ENCODE measurements at regions not wholly inside any gene's neighbourhood (a gene's known extent, or its start where the extent isn't known, plus 50 kb on each side); places are given as distances from the start of the nearest gene placed in this dataset.

DNA sequence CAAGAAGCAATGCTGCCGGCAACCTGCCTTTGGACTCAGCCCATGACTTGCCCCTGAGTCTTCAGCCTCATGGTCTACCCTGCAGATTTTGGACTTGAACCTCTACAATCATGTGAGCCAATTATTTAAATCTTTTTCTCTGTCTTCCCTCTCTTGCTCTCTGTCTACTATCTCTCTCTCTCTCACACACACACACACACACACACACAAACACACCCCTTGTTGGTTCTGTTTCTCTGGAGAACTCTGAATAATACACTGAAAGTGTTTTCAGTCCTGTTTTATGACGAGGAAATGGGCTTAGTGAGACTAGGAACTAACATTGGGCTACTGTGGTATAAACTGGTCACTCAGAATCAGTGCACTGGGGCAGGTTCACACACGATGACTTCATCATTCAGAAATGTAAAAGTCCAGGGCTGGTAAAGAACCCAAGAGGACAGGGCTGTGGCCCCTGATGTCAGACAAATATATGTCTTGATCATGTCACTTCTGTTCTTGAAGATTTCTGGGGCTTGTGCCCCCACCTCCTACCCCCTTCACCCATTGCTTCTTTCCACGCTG, 266.1 kb upstream of the SIX2 start:
- peak; percentile 52 to 67 for DNase-seq (ENCODE audit: low read depth in 2 of 2)

DNA sequence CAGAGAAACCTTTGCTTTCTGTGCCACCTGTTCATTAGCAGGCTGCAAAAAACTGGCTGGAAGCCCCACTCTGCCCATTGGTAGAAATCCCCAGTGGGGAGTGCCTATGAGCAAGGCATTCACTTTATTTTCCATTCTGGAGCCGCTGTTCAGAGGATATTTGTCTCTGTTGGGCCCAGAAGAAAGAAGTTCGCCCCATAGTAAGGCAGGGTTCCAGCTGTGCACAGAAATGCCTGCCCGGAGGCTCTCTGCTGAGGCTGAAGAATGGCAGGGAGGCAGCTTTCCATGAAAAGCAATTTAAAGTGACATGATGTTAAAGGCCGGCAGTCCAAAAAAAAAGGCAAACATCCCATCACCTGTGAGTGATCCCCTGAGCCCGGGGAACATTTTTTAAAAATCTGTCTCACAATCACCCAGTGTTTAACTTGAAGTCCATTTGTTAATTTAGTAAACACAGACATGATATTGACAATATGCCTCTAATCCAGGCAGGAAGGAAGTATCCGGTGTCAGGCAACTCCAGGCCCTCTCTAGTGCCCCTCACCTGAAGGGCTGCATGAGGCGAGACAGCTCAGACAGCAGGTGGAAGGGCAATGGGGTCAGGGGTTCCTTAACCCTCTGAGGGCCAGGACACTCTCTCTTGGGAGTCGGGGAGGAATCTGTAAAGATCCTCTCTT, 265.1 kb upstream of the SIX2 start:
- no peak for DNase-seq (ENCODE audit: low read depth in 2 of 2)

DNA sequence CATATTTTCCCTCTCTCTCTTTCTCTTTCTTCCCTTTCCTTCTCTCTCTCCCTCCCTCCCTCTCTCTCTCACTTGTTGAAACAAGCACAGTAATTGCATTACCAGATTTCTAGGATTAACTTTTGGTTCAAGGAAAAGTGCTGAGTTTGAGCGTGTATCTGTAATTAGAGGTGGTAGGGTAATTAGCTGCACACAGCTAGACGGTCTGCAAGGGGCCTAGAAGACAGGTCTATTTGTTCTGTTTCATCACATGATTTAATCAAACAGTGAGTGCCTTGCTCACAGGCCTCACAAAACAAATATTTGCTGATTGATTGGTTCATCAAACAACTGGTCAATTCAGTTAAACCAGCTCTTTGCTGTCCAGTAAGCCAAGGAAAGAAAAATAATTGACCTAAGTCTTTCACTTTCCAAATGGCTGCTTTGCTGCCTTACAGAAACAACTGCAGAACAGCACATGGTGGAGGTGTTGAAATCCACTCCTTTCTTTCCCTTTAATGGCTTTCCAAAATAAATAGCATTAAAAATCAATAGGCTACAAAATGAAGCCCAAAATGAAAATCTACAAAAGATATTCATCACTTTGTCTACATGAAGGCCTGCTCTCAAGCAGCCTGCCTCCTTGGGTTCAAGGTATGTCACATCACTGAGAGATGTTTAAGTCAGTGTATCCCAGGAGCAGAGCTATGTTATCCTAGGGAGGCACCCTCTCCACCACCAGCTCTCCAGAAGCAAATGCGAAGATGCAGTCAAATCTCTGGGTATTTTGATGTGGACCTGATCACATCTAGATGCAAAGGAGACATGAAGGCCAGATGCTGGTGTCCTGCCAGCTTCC, 264.4 kb upstream of the SIX2 start:
- no peak for DNase-seq (ENCODE audit: low read depth in 2 of 2)

DNA sequence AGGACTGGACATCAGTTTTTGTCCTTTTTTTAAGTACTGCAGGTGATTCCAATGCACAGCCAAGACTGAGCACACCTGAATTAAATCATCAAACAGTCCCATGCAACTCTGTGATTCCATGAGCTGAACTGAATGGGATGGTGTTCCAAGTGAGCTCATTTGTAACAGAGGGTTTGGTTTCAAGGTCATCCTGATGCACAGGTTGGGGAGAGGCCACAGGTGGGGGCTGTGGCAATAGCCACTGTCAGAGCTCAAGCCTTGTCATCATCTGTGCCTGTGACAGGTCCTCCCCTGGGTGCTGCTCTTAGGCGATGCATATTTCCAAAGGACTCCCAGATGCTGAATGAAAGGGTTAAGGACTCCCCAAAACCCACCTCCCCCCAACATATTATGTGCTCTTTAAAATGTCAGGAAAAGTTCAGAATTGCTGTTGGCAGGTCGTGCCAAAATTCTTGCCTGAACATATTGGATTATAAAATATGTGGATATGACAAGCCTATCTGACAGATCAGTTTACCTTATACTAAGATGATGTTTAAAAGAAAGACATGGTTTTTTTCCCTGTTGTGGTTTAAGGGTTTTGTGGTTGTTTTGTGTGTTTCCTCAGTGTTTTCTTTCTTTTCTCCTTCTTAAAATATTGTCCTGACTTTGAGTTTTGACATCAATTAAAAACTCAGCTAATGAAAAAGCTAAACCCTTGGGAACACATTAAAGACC, 263.5 kb upstream of the SIX2 start:
- no peak for DNase-seq (ENCODE audit: low read depth in 2 of 2)

DNA sequence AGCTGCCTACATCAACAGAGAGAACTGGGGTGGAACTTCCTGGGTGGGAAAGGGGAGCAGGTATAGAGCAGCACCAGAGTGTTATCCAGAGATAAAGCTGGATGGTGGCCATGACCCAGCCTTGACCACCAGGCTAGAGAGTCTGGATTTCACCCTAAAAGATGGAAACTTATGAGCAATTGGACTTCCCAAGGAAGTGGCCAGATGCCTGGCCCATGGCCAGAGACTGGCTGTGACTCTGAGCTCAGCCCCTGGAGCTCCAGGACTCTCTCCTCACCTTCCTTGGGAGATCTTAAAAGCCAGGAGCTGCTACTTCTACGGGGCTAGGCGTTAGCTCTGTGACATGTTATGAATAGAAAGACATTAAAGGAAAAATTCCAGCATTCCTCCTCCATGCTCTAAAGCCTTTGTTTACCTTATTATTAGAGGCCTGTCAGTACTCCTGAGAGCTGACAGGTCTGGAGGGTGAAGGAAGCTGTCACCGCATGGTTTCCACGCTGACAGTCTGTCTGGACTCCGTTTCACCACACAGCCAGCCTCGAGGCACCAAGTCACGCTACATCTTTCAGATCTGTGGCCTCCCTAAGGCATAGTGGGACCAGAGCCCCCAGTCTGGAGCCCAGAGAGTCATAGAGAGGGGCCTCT, 260.0 kb upstream of the SIX2 start:
- peak in 1 of 2 donors; percentile 77 for DNase-seq (ENCODE audit: low read depth in 2 of 2)

DNA sequence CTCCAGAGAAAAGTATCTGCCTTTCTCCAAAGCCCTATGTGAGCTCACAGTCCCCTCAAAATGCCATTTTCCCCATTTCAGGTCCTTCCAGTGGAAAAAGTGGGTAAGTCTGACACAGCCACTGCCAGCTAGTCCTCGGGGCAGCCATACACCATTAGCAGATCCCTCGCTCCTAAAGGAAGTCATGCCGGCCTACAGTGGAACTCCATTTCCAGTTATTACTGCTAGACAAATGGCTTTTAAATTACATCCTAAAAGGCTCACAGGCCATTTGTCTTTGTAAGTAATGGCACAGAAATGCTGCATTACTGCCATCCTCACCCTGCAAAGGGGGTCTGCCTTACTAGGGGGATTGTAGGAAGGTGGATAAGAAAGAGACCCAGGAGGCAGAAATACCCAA, 259.4 kb upstream of the SIX2 start:
- DNase-seq (ENCODE audit: low read depth in 2 of 2), result no peak

DNA sequence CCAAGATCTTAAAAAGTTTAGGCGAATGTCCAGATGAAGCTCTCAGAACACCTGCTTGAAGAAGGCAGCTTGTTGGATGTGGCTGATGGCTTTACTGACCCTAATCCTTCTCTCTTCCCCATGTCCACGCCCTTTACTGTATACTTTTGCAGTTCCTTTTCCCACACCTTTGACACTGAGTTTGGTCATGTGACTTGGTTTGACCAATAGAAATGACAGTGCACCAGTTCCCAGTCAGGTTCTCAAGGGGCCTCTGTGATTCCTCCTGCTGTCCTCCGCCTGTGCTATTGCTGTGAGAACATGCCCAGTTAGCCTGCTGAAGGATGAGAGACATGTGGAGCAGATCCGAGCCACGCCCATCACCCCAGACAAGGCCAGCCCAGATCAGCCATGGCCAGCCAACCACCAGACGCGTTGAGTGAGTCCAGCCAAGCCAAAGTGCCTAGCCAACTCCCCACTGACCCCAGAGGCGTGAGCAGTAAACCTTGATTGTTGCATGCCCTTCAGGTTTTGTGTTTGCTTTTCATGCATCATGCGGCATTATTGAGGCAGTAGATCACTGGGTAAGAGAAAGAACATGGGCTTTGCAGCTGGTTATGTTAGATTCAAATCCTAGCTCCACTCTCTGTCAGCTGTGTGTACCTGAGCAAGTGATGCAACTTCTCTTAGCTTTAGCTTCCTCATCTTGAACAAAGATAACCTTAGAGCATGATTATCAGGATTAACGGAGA, 258.0 kb upstream of the SIX2 start:
- DNase-seq (ENCODE audit: low read depth in 2 of 2), result no peak

GRCh38 chr2:45265336-45265735, 256.1 kb upstream of the SIX2 start:
- no peak for DNase-seq (ENCODE audit: low read depth in 2 of 2)

DNA sequence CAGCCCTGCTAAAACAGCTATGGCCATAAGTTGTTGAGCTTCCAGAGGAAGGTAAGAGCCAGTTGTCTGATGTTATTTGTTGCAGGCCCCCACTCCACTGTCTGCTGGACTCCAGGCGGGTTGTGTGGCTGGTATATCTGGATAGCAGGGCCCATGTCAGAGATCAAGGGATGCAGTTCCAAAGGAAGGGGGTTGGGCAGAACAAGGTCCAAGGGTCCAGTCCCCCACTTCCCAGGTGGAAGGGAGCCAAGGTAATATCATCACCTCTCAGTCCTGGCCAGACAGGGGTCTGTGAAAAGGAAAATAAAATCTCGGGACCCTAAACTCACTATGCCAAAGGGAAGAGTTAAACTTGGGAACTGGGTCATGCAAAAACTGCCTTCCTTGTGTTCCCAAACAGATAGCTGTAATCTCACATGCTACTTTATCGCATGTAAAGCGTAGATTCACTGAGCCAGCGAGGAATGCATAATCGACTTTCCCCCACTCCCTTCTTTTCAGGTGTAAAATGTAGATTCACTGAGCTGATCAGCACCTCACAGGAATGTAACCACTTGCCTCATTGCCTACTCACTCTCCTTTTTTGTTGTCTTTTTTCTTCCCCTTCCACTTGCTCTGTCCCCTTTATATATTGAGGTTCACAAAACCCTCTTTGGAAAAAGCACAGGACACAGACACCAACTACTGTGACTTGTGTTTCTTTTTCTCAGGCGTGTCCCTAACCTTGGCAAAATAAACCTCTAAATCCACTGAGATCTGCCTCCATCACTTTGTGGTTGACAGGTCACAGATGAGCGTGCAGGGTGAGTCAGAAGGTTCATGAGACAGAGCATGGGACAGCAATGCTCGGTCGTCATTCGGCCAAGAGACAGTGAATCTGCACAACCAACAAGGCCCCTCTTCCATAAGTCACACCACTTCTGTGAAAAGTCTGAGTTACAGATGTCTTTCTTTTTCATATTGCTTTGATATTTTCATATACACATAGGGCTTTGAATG, 255.3 kb upstream of the SIX2 start:
- peak in 1 of 2 donors; percentile 47 for DNase-seq (ENCODE audit: low read depth in 2 of 2)

GRCh38 chr2:45263147-45263546, 253.9 kb upstream of the SIX2 start:
- peak; percentile 75 to 83 for DNase-seq (ENCODE audit: low read depth in 2 of 2)

DNA sequence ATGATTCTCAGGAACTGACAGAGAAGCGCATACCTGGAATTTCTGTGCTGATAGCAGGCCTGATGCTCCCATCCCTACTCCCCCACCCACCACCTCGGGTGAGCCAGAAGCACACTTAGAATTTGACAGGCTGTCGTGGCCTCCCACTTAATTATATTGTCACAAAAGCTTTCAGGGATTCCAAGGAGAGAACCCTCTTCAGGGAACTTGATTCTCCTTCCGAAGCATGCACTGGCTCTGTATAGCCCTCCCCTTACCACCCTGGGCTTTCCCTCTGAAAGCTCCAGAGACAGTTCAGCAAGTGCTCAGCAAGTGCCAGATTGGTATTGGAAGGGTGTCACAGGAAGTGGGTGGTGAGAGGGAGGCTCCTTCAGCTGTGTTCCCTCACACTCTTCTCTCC, 252.5 kb upstream of the SIX2 start:
- DNase-seq (ENCODE audit: low read depth in 2 of 2), result no peak

DNA sequence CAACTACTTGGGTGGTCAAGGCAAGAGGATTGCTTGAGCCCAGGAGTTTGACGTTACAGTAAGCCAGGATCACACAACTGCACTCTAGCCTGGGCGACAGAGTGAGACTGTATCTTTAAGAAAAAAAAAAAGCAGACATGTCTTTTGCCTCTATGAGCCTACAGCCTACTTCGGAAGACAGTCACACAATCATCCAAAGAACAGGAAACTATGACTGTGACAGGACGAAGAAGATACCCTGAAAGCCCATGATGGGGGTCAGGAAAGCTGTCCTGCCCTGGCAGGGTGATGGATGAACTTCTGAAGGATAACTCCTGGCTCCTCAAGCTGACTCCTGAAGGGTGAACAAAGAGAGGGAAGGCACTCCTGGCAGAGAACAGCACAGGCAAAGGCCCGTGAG, 251.7 kb upstream of the SIX2 start:
- DNase-seq (ENCODE audit: low read depth in 2 of 2), result peak in 1 of 2 donors; percentile 50

- DNase-seq (ENCODE audit: low read depth in 2 of 2), result no peak
These were observed 250.4 kb upstream of the SIX2 start for GRCh38 chr2:45259547-45260160.

DNA sequence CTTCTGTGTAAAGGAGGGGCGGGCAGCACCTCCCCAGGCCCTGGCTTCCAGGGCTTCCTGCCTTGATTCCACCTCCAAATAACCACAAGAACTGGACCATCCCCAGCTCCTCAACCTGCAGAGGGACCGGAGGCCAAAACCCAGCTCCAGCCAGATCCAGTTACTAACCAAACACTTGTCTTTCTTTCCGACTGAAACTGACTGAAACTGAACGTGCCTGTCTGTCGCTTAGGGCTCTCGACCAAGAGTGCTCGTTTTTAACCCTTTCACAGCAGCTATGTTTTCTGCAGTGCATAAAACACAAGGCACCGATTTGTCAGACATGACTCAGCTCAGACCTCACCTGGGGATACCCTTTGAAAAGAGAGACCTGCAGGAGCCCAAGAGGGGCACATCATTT, 249.9 kb upstream of the SIX2 start:
- DNase-seq (ENCODE audit: low read depth in 2 of 2), result no peak

- DNase-seq (ENCODE audit: low read depth in 2 of 2), result no peak
These were observed 249.1 kb upstream of the SIX2 start for GRCh38 chr2:45258311-45258710.

GRCh38 chr2:45257820-45258219, 248.6 kb upstream of the SIX2 start:
- DNase-seq (ENCODE audit: low read depth in 2 of 2), result no peak

DNA sequence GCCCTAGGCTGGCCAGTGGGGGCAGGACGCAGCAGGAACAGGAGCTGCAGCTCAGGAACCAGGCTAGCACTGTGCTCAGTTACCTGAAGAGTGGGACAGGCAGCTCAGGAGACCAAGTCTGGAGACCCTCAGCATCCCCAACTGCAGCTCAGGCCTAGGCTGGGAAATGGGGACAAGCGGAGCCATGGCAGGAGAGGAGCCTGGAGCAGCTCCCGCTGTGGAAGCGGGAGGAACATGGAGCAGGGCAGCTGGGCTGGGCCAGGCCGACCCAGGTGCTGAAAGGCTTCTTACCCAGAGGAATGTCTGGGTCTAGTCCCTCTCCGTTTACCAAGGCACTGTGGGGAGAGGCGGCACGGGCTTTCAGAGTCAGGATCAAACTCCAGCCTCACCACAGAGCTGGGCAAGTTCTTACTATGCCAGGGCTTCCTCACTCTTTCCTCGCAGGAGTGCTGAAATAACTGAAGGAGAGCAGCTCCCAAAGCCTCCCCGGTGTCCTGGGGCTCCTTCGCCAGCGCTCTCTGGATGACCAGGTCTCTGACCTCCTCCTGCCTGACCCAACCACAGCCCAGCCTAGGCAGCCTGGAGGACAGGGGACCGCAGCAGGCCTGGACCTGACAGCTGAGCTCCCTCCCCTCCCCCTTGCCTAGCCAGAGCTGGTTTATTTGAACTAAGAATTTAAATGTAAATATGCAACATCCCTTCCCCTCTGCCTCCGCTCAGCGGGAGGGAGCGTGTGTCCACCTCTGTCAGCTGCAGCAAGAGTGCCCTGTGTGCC, 247.8 kb upstream of the SIX2 start:
- no peak for DNase-seq (ENCODE audit: low read depth in 2 of 2)

GRCh38 chr2:45256173-45256866, 247.1 kb upstream of the SIX2 start:
- no peak for DNase-seq (ENCODE audit: low read depth in 2 of 2)
